ENCODE measurements at regions not wholly inside any gene's neighbourhood (a gene's known extent, or its start where the extent isn't known, plus 50 kb on each side); places are given as distances from the start of the nearest gene placed in this dataset.

DNA sequence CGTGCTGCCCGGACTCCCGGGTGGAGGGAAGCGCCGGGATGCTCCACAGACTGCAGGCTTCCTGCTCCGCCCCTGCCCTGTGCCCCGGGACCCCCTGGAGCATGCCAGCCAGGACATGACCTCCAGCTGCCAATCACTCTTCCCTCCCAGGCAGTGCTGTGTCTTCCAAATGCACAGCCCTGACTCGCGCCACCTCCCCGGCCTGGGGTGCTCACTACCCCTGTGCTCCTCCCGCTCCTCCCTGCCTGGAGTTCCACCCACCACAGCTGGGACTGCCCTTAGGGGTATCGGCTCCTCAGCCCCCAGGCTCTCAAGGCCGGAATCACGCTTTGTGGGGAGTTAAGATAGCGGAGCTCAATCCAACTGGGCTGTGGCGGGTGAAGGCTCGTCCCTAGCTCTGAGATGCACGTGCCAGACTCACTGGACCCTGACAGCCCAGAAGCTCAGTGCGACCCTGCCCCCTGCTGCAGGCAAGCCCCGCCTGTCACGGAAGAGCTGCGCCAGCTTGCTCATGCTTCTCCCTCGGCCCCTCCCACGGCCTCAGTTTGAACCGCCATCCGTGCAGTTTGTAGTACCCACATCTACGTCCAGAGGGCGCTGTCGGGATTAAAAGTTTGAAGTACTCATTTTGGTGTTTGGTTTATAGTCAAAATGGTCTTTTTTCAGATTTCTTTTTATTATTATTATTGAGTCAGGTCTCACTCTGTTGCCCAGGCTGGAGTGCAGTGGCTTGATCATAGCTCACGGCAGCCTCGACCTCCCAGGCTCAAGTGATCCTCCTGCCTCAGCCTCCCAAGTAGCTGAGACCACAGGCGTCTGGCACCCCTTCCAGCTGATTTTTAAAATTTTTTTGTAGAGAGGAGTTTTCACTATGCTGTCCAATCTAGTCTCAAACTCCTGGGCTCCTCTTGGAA, 142.5 kb upstream of the TCERG1L start:
- TF ChIP-seq, protein P1, sequence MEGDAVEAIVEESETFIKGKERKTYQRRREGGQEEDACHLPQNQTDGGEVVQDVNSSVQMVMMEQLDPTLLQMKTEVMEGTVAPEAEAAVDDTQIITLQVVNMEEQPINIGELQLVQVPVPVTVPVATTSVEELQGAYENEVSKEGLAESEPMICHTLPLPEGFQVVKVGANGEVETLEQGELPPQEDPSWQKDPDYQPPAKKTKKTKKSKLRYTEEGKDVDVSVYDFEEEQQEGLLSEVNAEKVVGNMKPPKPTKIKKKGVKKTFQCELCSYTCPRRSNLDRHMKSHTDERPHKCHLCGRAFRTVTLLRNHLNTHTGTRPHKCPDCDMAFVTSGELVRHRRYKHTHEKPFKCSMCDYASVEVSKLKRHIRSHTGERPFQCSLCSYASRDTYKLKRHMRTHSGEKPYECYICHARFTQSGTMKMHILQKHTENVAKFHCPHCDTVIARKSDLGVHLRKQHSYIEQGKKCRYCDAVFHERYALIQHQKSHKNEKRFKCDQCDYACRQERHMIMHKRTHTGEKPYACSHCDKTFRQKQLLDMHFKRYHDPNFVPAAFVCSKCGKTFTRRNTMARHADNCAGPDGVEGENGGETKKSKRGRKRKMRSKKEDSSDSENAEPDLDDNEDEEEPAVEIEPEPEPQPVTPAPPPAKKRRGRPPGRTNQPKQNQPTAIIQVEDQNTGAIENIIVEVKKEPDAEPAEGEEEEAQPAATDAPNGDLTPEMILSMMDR (IDR thresholded peaks at IDR 0.05; ENCODE audit: low read length), result peak; percentile 44
- TF ChIP-seq EZH2 (optimal IDR thresholded peaks at IDR 0.05; ENCODE audit: low read depth, low read length), result no peak

All from MM.1S (cell line).